A549 (cell line): ENCODE measurements at regions not wholly inside any gene's neighbourhood (a gene's known extent, or its start where the extent isn't known, plus 50 kb on each side); places are given as distances from the start of the nearest gene placed in this dataset.

Experiments
- ATAC-seq, 2 experiments: fragments of 200-7000 bp in 1 of 2; fragments of >200 bp in 1 of 2; cut with Nextera tagmentation in 1 of 2; cut with Tn5 transposase in 1 of 2; 3 replicates each; pipeline versions ENCODE4 v1.8.0 to v1.9.1; 2018 to 2020; ENCODE audit warnings: mild to moderate bottlenecking in 1 of 2, moderate library complexity in 1 of 2
- CTCF ChIA-PET: fragments of 300-600 bp; sonication (Branson Sonifier 250); formaldehyde crosslinking; extraction: SDS; loops from one replicate; lab custom pipeline; 2021; ENCODE audit warnings: antibody characterized with exemption, inconsistent platforms; lab: Yijun Ruan, JAX
- POLR2A ChIA-PET: fragments of 350-600 bp; formaldehyde crosslinking; extraction: SDS; loops from one replicate; lab custom pipeline; 2021; ENCODE audit warnings: antibody characterized with exemption, inconsistent platforms; lab: Yijun Ruan, JAX
- DNase-seq, 2 experiments: peaks; one replicate each; pipeline versions ENCODE4 v3.0.0 to v3.0.0-alpha.2; 2011 to 2016; ENCODE audit warnings: low read depth in 1 of 2, low spot score in 1 of 2
- FAIRE-seq: peaks from 2 replicates; lab custom pipeline; 2011; peaks lifted over from hg19 to GRCh38; lab: Jason Lieb, UNC
- H3K27ac ChIP-seq, 2 experiments: fragments of >200 bp; sonication (Bioruptor Twin); formaldehyde crosslinking; 3 replicates each; pipeline ENCODE4 v1.5.1; 2016 to 2017
- H3K4me1 ChIP-seq: fragments of >200 bp; sonication (Bioruptor Twin); formaldehyde crosslinking; 3 replicates; pipeline ENCODE4 v1.6.1; 2016
- H3K4me2 ChIP-seq: fragments of >200 bp; sonication (Bioruptor Twin); formaldehyde crosslinking; 3 replicates; pipeline ENCODE4 v1.6.1; 2016
- H3K4me3 ChIP-seq: fragments of >200 bp; sonication (Bioruptor Twin); formaldehyde crosslinking; 3 replicates; pipeline ENCODE4 v1.5.1; 2016
- H3K9me3 ChIP-seq: fragments of >200 bp; sonication (Bioruptor Twin); formaldehyde crosslinking; 3 replicates; pipeline ENCODE4 v1.6.1; 2016
- BHLHE40 ChIP-seq: IDR thresholded peaks from 2 replicates; pipeline ENCODE4 v1.6.1; 2012; ENCODE audit warnings: low read depth, low read length, inconsistent platforms
- CBX2 ChIP-seq: fragments of 200-600 bp; sonication (generic); IDR thresholded peaks from 2 replicates; pipeline ENCODE4 v1.6.1; 2016; ENCODE audit warnings: low read depth, mild to moderate bottlenecking, borderline replicate concordance
- CHD2 ChIP-seq: fragments of 150-350 bp; IDR thresholded peaks from 2 replicates; pipeline ENCODE4 v1.6.1; 2014; ENCODE audit warnings: low read length; ENCODE audit not compliant: partially characterized antibody
- EHMT2 ChIP-seq: fragments of 200-600 bp; sonication (generic); IDR thresholded peaks from 2 replicates; pipeline ENCODE4 v1.6.1; 2016; ENCODE audit warnings: antibody characterized with exemption, low read depth, mild to moderate bottlenecking, moderate library complexity
- FOXS1 ChIP-seq: fragments of 250-450 bp; sonication (Bioruptor Pico); IDR thresholded peaks from 2 replicates; pipeline ENCODE4 v1.5.0; 2020; ENCODE audit warnings: mild to moderate bottlenecking, moderate library complexity
- GATA3 ChIP-seq: IDR thresholded peaks from 2 replicates; pipeline ENCODE4 v1.6.1; 2012; ENCODE audit warnings: borderline replicate concordance
- HOXA7 ChIP-seq: fragments of 250-450 bp; sonication (Bioruptor Pico); IDR thresholded peaks from 2 replicates; pipeline ENCODE4 v1.5.0; 2020; ENCODE audit warnings: mild to moderate bottlenecking, moderate library complexity
- HOXB13 ChIP-seq: fragments of 250-450 bp; sonication (Bioruptor Pico); IDR thresholded peaks from 2 replicates; pipeline ENCODE4 v1.5.0; 2020; ENCODE audit warnings: low read depth, mild to moderate bottlenecking, moderate library complexity
- JUN ChIP-seq, 2 experiments: fragments of >200 bp; sonication (Bioruptor Twin); formaldehyde crosslinking; IDR thresholded peaks; 2 replicates in 1 of 2; 3 replicates in 1 of 2; pipeline ENCODE4 v1.6.1; 2016 to 2017
- JUNB ChIP-seq: fragments of >200 bp; sonication (Bioruptor Twin); formaldehyde crosslinking; IDR thresholded peaks from 2 replicates; pipeline ENCODE4 v1.6.1; 2016
- KDM5A ChIP-seq: fragments of 200-600 bp; sonication (generic); IDR thresholded peaks from 2 replicates; pipeline ENCODE4 v1.6.1; 2016; ENCODE audit warnings: antibody characterized with exemption, mild to moderate bottlenecking
- MAZ ChIP-seq: fragments of 150-350 bp; IDR thresholded peaks from 2 replicates; pipeline ENCODE4 v1.6.1; 2014; ENCODE audit warnings: antibody characterized with exemption, low read depth, low read length, borderline replicate concordance
- MYC ChIP-seq: IDR thresholded peaks from 2 replicates; pipeline ENCODE4 v1.6.1; 2012; ENCODE audit warnings: mild to moderate bottlenecking, inconsistent platforms, low read length, improper control_type of control experiment, borderline replicate concordance
- NFE2L2 ChIP-seq: fragments of 150-350 bp; conservative IDR thresholded peaks from 2 replicates; pipeline ENCODE4 v1.6.1; 2014; ENCODE audit warnings: low read length
- PBX3 ChIP-seq: IDR thresholded peaks from 2 replicates; pipeline ENCODE4 v1.6.1; 2012
- PHF8 ChIP-seq: fragments of 200-600 bp; sonication (generic); IDR thresholded peaks from 2 replicates; pipeline ENCODE4 v1.6.1; 2016; ENCODE audit warnings: low read depth, mild to moderate bottlenecking, antibody characterized with exemption, moderate library complexity, borderline replicate concordance
- POLR2AphosphoS2 ChIP-seq: conservative IDR thresholded peaks from 2 replicates; pipeline ENCODE4 v1.6.1; 2012; ENCODE audit warnings: low read length, improper control_type of control experiment, inconsistent platforms
- RAD21 ChIP-seq, 2 experiments: fragments of >200 bp in 1 of 2; sonication (Bioruptor Twin) in 1 of 2; formaldehyde crosslinking in 1 of 2; IDR thresholded peaks in 1 of 2; conservative IDR thresholded peaks in 1 of 2; 2 replicates in 1 of 2; 3 replicates in 1 of 2; pipeline ENCODE4 v1.6.1; 2012 to 2018; ENCODE audit warnings: inconsistent platforms in 1 of 2
- REST ChIP-seq: fragments of 200-600 bp; sonication (generic); IDR thresholded peaks from 2 replicates; pipeline ENCODE4 v1.6.1; 2016; ENCODE audit warnings: antibody characterized with exemption, mild to moderate bottlenecking, moderate library complexity
- RFX5 ChIP-seq: fragments of 450-650 bp; IDR thresholded peaks from 2 replicates; pipeline ENCODE4 v1.7.1; 2014; ENCODE audit warnings: antibody characterized with exemption, mild to moderate bottlenecking, moderate library complexity
- TFCP2L1 ChIP-seq: fragments of 250-450 bp; sonication (Bioruptor Pico); IDR thresholded peaks from 2 replicates; pipeline ENCODE4 v1.5.0; 2021; ENCODE audit warnings: mild to moderate bottlenecking
- TP53 ChIP-seq: fragments of 250-450 bp; sonication (Bioruptor Pico); IDR thresholded peaks from 2 replicates; pipeline ENCODE4 v1.5.0; 2021; ENCODE audit warnings: mild to moderate bottlenecking, moderate library complexity
- ZC3H11A ChIP-seq: fragments of 450-650 bp; IDR thresholded peaks from 2 replicates; pipeline ENCODE4 v1.6.1; 2014; ENCODE audit warnings: antibody characterized with exemption, mild to moderate bottlenecking
- ZSCAN20 ChIP-seq: fragments of 250-450 bp; sonication (Bioruptor Pico); IDR thresholded peaks from 2 replicates; pipeline ENCODE4 v1.8.0; 2022; ENCODE audit warnings: mild to moderate bottlenecking, moderate library complexity
- WGBS: methylation state at CpG from one replicate; pipeline ENCODE4 v1.1.6; 2017; ENCODE audit errors: missing lambda C conversion rate; 5-methylcytosine and 5-hydroxymethylcytosine counted together
- TF ChIP-seq, protein P1 (sequence below): fragments of 150-350 bp; IDR thresholded peaks from 2 replicates; pipeline ENCODE4 v1.6.1; 2014; ENCODE audit warnings: low read depth, mild to moderate bottlenecking, low read length
- TF ChIP-seq, protein P2 (sequence below): fragments of >200 bp; sonication (Bioruptor Twin); formaldehyde crosslinking; IDR thresholded peaks from 2 replicates; pipeline ENCODE4 v1.6.1; 2016
- TF ChIP-seq, protein P3 (sequence below): IDR thresholded peaks from 2 replicates; pipeline ENCODE4 v1.6.1; 2012

DNA sequence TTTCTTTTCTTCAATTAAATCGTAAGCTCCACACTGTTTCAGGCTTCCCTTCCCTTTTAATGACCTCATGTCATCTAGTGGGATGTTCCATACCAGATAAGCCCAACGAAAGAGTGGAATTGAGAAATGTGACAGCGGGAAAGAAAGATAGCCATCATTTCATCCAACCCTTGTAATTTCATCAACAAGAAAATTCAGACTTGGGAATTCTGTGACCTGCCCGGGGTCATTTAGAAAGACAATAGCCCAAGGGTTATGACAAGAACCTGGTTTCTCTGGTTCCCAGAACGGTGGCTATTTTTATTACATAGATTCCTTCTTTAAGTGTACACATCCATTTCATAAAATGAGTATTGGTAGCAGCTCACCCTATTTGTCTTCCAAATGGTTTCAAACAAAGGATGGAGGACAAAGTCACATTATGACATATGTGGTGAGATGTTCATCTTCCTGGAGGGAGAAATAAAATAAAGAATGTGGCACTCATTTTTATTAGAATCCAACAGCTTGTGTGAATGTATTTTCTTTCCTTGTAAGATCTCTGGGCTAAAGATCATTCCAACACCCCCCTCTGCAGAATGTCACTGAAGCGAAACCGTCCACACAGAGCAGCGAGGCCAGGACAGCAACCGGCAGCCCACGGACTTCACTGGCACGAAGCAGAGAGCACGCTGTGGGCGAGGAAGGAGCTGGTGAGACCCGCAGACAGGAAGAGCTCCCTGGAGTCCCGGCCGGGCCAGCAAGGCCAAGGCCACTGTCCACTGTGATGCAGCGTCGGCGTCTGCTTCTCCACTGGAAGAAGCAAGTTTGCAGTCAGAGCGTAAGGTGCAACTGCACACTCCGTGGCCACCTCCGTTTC, 199.9 kb downstream of the KLF6 start:
- no peaks in the 10 kb centered on the region for H3K4me1 ChIP-seq
- POLR2A ChIA-PET, result no interaction called here
- H3K4me2 ChIP-seq, result no peak overlapping the region
- CTCF ChIA-PET, result interaction anchor here (1.2 kb wide), 1 partner anchor 22 kb away, joined by 3 read pairs; no protein-coding TSS in a partner anchor
- H3K4me3 ChIP-seq, result no peak overlapping the region
- TF ChIP-seq POLR2AphosphoS2 (no peak), NFE2L2 (no peak), KDM5A (no peak), GATA3 (no peak), CBX2 (no peak), RFX5 (no peak), CHD2 (no peak), TP53 (CRISPR knock-in tag) (no peak), MYC (no peak), FOXS1 (CRISPR knock-in tag) (no peak), JUNB (no peak), BHLHE40 (no peak), EHMT2 (no peak)
- TF ChIP-seq, all 56 proteins: peak for 0
- FAIRE-seq, result no peak
- H3K9me3 ChIP-seq, result no peaks in the 10 kb centered on the region
- 88% methylated on average over 22 of the region's 22 CpGs for WGBS
- ATAC-seq, result no peak
- DNase-seq, result no peak
- no peak overlapping the region for H3K27ac ChIP-seq

- FAIRE-seq, result no peak
- CTCF ChIA-PET, result no interaction called here
- no peak overlapping the region for H3K27ac ChIP-seq
- WGBS, result 74% methylated on average over 8 of the region's 8 CpGs
- H3K9me3 ChIP-seq, result no peaks in the 10 kb centered on the region
- H3K4me1 ChIP-seq, result no peaks in the 10 kb centered on the region
- H3K4me2 ChIP-seq, result no peak overlapping the region
- no peak for DNase-seq
- TF ChIP-seq FOXS1 (CRISPR knock-in tag), result no peak
- TF ChIP-seq ZSCAN20, result no peak
- TF ChIP-seq, protein P1, sequence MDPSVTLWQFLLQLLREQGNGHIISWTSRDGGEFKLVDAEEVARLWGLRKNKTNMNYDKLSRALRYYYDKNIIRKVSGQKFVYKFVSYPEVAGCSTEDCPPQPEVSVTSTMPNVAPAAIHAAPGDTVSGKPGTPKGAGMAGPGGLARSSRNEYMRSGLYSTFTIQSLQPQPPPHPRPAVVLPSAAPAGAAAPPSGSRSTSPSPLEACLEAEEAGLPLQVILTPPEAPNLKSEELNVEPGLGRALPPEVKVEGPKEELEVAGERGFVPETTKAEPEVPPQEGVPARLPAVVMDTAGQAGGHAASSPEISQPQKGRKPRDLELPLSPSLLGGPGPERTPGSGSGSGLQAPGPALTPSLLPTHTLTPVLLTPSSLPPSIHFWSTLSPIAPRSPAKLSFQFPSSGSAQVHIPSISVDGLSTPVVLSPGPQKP, result no peak
- TF ChIP-seq RAD21 (conservative IDR thresholded peaks at IDR 0.05 in 1 of 2, IDR thresholded peaks at IDR 0.05 in 1 of 2), result no peak
- TF ChIP-seq PBX3, result no peak
- TF ChIP-seq HOXB13 (CRISPR knock-in tag), result no peak
- no peak for TF ChIP-seq ZC3H11A
- TF ChIP-seq TFCP2L1 (CRISPR knock-in tag), result no peak
- no peak for TF ChIP-seq MAZ
- TF ChIP-seq JUN (IDR thresholded peaks at IDR 0.05), result no peak
- ATAC-seq, result no peak
- POLR2A ChIA-PET, result no interaction called here
- H3K4me3 ChIP-seq, result no peak overlapping the region
These were observed 204.4 kb downstream of the KLF6 start for GRCh38 chr10:3580565-3580964.

- 37% methylated on average over 3 of the region's 3 CpGs for WGBS
- Histone ChIP-seq H3K4me1 (no peaks in the 10 kb centered on the region), H3K27ac (no peak overlapping the region), H3K4me3 (no peak overlapping the region), H3K4me2 (no peak overlapping the region), H3K9me3 (no peaks in the 10 kb centered on the region)
- DNase-seq, result no peak
- ChIA-PET CTCF (no interaction called here), POLR2A (no interaction called here)
- no peak for FAIRE-seq
- no peak for ATAC-seq
- TF ChIP-seq REST, result no peak
- TF ChIP-seq RAD21 (conservative IDR thresholded peaks at IDR 0.05 in 1 of 2, IDR thresholded peaks at IDR 0.05 in 1 of 2), result no peak
- TF ChIP-seq, protein P2, sequence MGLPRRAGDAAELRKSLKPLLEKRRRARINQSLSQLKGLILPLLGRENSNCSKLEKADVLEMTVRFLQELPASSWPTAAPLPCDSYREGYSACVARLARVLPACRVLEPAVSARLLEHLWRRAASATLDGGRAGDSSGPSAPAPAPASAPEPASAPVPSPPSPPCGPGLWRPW, result no peak
- no peak for TF ChIP-seq GATA3
- TF ChIP-seq, protein P3, sequence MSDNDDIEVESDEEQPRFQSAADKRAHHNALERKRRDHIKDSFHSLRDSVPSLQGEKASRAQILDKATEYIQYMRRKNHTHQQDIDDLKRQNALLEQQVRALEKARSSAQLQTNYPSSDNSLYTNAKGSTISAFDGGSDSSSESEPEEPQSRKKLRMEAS, result no peak
- TF ChIP-seq POLR2AphosphoS2, result no peak
- TF ChIP-seq TP53 (CRISPR knock-in tag), result no peak
- no peak for TF ChIP-seq PHF8
- no peak for TF ChIP-seq HOXA7
These were observed 205.2 kb downstream of the KLF6 start for GRCh38 chr10:3579845-3580244.
